ENCODE measurements at regions not wholly inside any gene's neighbourhood (a gene's known extent, or its start where the extent isn't known, plus 50 kb on each side); places are given as distances from the start of the nearest gene placed in this dataset.

- Histone ChIP-seq H3K27me3 (no peaks in the 10 kb centered on the region), H3K4me3 (no peak overlapping the region), H3K4me1 (no peaks in the 10 kb centered on the region), H3K9me3 (no peaks in the 10 kb centered on the region), H3K36me3 (no peaks in the 10 kb centered on the region), H3K27ac (no peak overlapping the region)
- intact Hi-C loops (cut with DNase I; ENCODE audit: low total_unique reads) (no loop called here), in situ Hi-C loops (cut with MboI; ENCODE audit: low pct_ligation_motif_present in 1 of 4, low pct_unique_long_range_greater_than_20kb in 1 of 4, low sequenced_read_pairs in 3 of 4) (no loop called here)
- DNase-seq = no peak
- 92% methylated on average over 8 of the region's 8 CpGs; no CpG with 5 or more reads in 1 of the 2 donors for WGBS, 2 donors (ENCODE audit: low coverage in 1 of 2)
- TF ChIP-seq EP300 (IDR thresholded peaks at IDR 0.05; ENCODE audit: low read depth) (no peak), POLR2AphosphoS5 (IDR thresholded peaks at IDR 0.05) (no peak), CTCF (IDR thresholded peaks at IDR 0.05) (no peak), POLR2A (IDR thresholded peaks at IDR 0.05) (no peak)
Measured at GRCh38 chr1:22228074-22228473, 85.2 kb upstream of the WNT4 start.

- intact Hi-C loops (cut with DNase I; ENCODE audit: low total_unique reads) = no loop called here
Measured at GRCh38 chr1:22228505-22228911, 85.6 kb upstream of the WNT4 start.

GRCh38 chr1:22229379-22229778 lies 86.5 kb upstream of the WNT4 start:
- H3K27ac ChIP-seq = no peak overlapping the region
- H3K9me3 ChIP-seq = no peaks in the 10 kb centered on the region
- no peak overlapping the region for H3K4me3 ChIP-seq
- H3K36me3 ChIP-seq = no peaks in the 10 kb centered on the region
- peaks cover 5% of the 10 kb centered on the region for H3K27me3 ChIP-seq
- WGBS, 2 donors (ENCODE audit: low coverage in 1 of 2) = 83 to 86% methylated on average over 2 of the region's 2 CpGs
- in situ Hi-C loops (cut with MboI; ENCODE audit: low pct_ligation_motif_present in 1 of 4, low pct_unique_long_range_greater_than_20kb in 1 of 4, low sequenced_read_pairs in 3 of 4) (no loop called here), intact Hi-C loops (cut with DNase I; ENCODE audit: low total_unique reads) (no loop called here)
- no peak for TF ChIP-seq CTCF (IDR thresholded peaks at IDR 0.05)
- no peak for TF ChIP-seq POLR2A (IDR thresholded peaks at IDR 0.05)
- no peak for TF ChIP-seq EP300 (IDR thresholded peaks at IDR 0.05; ENCODE audit: low read depth)
- TF ChIP-seq POLR2AphosphoS5 (IDR thresholded peaks at IDR 0.05) = no peak
- H3K4me1 ChIP-seq = no peaks in the 10 kb centered on the region
- no peak for DNase-seq

More at GRCh38 chr1:22228505-22228911, 85.6 kb upstream of the WNT4 start:
- no peaks in the 10 kb centered on the region for H3K4me1 ChIP-seq
- H3K4me3 ChIP-seq = no peak overlapping the region
- no peaks in the 10 kb centered on the region for H3K36me3 ChIP-seq
- no peak overlapping the region for H3K27ac ChIP-seq
- H3K27me3 ChIP-seq = no peaks in the 10 kb centered on the region
- no peaks in the 10 kb centered on the region for H3K9me3 ChIP-seq
- no peak for DNase-seq
- TF ChIP-seq POLR2A (IDR thresholded peaks at IDR 0.05) = no peak
- TF ChIP-seq CTCF (IDR thresholded peaks at IDR 0.05) = no peak
- TF ChIP-seq POLR2AphosphoS5 (IDR thresholded peaks at IDR 0.05) = no peak
- no peak for TF ChIP-seq EP300 (IDR thresholded peaks at IDR 0.05; ENCODE audit: low read depth)
- in situ Hi-C loops (cut with MboI; ENCODE audit: low pct_ligation_motif_present in 1 of 4, low pct_unique_long_range_greater_than_20kb in 1 of 4, low sequenced_read_pairs in 3 of 4) = no loop called here
- 62% methylated on average over 6 of the region's 7 CpGs; no CpG with 5 or more reads in 1 of the 2 donors for WGBS, 2 donors (ENCODE audit: low coverage in 1 of 2)

GRCh38 chr1:22231068-22231593 lies 88.2 kb upstream of the WNT4 start:
- H3K36me3 ChIP-seq = no peaks in the 10 kb centered on the region
- H3K27ac ChIP-seq = no peak overlapping the region
- in situ Hi-C loops (cut with MboI; ENCODE audit: low pct_ligation_motif_present in 1 of 4, low pct_unique_long_range_greater_than_20kb in 1 of 4, low sequenced_read_pairs in 3 of 4) (no loop called here), intact Hi-C loops (cut with DNase I; ENCODE audit: low total_unique reads) (no loop called here)
- no peaks in the 10 kb centered on the region for H3K9me3 ChIP-seq
- no peaks in the 10 kb centered on the region for H3K4me1 ChIP-seq
- no peak for DNase-seq
- TF ChIP-seq POLR2AphosphoS5 (IDR thresholded peaks at IDR 0.05) (no peak), POLR2A (IDR thresholded peaks at IDR 0.05) (no peak), CTCF (IDR thresholded peaks at IDR 0.05) (no peak), EP300 (IDR thresholded peaks at IDR 0.05; ENCODE audit: low read depth) (no peak)
- WGBS, 2 donors (ENCODE audit: low coverage in 1 of 2) = 60 to 77% methylated on average over 3 of the region's 3 CpGs
- no peak overlapping the region for H3K4me3 ChIP-seq
- peaks cover 5% of the 10 kb centered on the region for H3K27me3 ChIP-seq
